Inflammatory macrophage treated with lipopolysaccharide for 1 hour (primary cell): ENCODE measurements at regions not wholly inside any gene's neighbourhood (a gene's known extent, or its start where the extent isn't known, plus 50 kb on each side); places are given as distances from the start of the nearest gene placed in this dataset.
A peak's percentile ranks its signal among the peaks of the same experiment; 100 is the strongest.
"Not testable (repeated sequence)": the region's sequence is repeated elsewhere in the genome, so short reads cannot be mapped to it uniquely, and the experiment has no call there.

Source experiments
- DNase-seq, 2 donors: peaks; one replicate each; pipeline ENCODE4 v3.0.0-alpha.2; 2020 to 2022

DNA sequence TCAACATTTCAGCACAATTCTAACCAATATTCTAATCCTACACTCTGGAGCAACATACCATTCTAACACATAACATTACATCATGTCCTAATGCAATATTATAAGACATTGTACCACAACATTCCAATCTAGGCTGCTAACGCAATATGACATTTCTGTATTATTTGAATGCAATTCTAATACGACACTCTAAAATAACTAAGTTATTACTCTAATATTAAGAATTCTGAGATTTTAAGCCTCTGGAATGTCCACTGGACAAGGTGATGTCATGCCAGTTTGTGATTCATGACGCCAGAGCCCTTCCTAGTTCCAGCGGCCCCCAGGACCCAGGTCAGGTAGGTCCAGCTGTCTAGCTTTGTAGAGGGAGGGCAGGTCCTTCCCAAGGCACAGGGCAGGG is 69.7 kb upstream of the SIRPA start:
- DNase-seq: no peak

DNA sequence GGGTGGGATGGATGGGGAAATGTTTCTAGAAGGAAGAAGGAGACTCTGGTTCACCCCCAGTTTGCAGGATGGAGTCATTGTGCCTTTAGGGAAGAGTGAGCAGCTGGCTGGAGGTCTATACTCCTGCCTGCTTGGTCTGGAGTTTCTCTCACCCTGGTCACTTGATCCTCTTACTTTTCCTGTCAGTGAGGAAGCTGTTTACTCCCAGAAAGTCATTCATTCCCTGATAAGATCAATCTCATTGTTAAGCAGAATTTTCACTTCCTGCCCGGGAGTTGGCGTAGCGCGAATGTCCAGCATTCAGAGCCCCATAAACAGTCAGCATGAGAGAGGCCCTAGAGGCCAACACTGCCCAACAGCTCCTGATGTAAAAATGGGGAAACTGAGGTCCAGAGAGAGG is 70.4 kb upstream of the SIRPA start:
- DNase-seq: no peak

DNA sequence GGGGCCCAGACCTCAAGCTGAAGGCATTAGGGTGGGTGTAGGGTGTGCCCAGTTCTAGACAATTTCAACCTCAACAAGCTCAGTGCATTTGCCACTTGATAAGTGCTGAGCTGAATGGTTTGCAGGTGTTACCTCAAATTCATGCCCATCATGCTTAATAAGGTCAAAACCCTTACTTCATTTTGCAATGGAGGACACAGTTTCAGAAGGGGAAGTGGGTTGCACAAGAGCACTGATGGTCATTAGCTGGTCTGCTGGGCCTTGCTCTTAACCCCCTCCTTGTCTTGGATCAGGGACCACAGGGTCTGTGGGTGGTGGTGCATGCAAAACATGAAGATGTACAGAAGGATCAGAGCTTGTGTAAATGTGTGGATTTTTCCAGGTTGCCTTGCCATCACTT is 71.0 kb upstream of the SIRPA start:
- DNase-seq: peak; percentile 80 to 81

DNA sequence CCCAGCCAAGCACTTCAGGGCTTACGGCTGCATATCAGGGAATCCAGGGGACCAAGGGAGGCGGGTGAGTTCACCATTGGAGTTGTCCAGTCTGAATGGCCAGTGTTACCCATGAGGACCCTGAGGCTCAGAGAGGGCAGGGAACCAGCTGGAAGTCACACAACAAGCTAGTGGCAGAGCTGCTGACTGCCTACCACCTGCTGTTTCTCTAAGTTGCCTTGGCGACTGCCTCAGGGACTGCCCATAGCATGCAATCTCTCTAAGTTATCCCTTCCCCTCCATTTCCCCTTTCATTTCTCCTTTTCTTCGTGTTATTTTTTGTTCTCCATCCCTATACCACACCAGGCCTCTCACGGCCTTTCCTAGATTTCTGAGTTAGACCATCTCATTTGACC is 71.8 kb upstream of the SIRPA start:
- DNase-seq: peak; percentile 51 to 61

DNA sequence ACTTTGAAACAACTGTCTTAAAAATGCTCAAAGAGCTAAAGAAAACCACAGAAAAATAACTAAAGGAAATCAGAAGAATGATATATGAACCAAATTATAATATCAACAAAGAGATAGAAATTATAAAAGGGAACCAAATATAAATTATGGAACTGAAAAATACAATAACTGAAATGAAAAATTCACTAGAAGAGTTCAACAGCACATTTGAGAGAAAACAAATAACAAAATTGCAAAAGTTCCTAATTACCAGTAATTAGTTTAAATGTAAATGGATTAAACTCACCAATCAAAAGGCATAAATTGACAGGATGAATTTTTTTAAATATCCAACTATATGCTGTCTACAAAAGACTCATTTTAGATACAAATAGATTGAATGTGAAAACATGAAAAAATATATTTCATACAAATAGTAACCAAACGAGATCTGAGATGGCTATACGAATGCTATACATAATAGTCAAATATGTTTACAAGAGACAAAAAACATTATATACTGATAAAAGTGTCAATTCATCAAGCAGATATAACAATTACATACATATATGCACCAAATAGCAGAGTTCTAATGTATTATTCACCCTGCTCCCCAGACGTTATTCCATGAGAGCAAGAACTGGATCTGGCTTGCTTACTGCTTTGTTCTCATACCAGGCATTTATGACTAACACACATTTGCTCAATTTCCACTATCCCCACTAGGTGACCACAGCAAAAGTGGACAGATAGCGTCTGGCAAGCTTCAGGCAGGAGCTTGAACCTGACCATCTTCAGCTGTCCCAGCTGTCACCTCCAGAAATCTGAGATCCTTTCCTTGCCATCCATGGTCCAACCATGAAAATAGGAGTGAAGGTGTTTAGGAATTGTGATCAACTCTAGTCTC is 72.4 kb upstream of the SIRPA start:
- DNase-seq: no peak

DNA sequence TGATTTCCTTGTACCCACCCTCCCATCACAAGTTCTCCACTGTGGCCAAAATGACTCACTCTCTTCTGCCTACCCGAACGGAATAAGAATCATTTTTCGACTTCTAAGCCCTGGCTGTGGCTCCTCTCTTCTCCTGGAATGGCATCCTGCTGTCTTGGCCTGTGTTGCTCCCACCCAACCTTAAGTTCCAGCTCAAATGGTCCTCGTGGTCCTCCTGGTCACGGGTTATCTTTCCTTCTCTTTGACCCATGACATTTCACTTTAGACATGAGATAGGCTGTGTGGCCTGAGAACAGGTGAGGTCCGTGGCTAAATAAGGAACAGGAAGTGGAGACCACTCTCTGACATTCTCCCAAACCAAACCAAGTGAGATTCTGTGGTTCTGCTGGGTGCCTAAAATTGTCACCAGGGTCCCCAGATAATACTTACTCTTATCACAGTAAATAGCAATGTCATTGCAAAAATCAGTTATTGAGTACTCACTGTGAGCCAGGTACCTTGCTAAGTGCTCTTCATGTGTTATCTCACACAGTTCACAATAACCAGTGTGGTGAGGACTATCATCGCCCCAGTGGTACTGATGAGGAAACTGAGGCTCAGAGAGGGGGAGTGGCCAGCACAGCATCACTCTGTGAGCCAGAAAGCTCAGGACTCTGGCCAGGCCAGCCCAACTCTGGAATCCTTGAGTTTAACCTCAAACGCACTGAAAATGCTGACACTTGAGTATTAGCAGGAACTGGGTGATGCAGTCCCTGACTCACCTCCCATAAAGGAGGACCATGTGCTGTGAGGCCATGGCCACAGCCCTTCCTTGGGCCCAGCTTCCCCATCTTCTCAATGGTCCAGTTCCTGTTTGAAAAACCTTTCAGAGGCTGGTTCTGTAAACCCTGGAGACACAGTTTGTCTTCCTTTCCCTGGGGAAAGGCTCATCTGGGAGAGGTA is 74.8 kb upstream of the SIRPA start:
- DNase-seq: peak; percentile 85 to 93

DNA sequence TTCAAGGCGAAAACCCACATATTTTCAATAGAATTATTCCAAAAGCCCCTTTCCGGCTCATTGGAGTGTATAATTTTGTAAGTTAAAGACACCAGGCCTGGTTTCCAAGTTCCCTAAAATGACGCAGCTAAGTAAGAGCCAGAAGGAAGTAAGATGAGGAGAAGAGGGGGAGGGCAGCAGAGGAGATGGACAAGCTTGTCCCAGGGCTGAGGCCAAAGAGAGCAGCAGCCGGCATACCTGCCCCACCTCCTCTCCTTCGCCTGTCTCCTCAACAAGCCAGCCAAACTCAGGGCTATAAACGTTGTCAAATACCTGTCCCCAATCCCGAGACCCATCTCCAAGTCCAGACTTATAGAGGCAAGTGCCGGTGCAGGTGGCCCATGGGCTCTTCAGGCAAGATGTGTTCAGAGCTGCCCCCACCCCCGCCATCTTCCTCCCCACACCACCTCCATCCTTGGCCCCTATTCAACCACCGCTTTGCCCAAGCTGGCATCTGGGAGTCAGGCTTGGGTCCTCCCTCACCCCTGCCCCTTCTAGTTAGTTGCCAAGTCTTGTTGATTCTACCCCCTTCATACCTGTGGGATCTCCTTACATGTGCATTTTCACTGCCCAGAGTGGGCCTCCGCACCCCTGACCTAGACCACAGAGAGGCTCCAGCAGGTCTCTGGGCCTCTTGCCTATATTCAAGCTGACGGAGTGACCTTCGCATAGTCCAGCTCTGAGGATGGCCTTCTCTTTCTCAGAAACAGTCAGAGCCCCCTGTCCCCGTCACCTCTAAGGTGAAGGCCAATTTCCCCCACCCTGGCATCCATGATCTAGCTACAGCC is 75.7 kb upstream of the SIRPA start:
- DNase-seq: peak; percentile 73 to 81

DNA sequence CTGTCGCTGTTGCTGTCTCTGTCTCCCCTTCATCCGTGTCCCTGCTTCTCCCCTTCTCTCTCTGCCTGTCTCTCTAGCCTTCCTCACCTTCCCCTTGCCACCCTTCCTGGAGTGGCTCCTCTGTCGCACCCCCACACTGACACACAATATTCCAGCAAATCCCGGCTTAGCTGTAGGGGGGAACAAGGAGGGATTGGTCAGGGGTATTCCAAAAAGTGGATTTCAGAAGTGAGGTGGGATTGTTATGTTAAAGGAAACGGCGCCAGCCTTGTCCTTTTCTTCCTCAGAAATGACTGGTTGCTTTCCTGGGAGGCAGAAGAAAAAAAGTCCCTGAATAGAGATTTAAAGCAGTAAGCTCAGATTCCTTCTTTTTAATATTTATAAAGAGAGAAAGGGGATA is 76.3 kb upstream of the SIRPA start:
- DNase-seq: no peak

DNA sequence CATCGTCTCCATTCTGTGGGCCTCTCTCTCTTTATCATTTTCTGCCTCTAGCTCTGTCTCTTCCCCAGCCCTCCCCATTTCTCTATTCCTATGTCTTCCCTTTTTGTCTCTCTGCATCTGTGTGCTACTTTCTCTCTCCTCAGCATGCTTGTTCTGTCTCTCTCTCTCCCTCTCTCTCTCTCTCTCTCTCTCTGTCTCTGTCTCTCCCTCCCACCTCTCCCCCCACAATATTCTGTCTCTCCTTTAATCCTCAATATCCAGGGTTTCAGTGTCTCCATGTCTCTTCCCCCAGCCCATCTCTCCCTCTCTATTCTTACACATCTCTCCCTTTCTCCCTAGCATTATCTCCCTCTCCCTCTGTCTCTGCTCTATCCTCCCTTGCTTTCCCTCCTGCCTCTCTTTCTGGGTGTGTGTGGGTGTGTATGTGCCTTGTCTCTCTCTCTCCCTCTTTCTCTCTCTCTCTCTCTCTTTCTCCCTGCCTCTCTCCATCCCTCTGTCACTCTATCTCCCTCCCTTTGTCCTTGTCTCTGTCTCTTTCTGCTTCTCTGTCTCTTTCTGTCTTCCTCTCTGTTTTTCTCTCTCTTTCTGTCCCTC is 76.9 kb upstream of the SIRPA start:
- DNase-seq: no peak

DNA sequence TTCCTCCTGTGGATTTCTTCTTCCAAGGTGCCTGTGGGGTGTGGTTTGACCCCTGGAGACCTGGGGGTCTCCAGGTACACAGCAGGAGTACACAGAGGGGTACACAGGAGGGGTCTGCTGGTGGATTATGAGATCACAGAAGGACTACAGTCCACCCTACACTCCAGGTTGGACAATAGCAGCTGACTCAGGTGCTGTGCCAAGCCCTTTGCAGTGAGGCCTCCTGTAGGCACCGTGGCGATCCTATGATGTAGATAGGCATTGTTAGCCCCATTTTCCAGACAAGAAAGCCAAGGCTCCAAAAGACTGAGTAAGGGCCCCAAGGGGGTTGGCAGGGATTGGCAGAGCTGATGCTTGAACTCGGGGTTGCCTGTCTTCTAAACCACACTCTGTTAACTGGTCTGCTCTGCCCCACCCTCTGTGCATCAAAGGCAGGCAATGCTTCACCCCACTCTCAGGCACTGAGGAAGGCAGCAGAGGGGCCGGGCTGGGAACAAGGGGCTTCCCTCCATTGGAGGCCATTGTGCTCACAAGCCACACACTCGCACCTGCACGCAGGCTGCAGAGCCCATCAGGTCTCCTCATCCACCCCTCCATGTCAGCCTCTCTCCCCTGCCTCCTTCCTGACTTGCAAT is 77.5 kb upstream of the SIRPA start:
- DNase-seq: no peak

DNA sequence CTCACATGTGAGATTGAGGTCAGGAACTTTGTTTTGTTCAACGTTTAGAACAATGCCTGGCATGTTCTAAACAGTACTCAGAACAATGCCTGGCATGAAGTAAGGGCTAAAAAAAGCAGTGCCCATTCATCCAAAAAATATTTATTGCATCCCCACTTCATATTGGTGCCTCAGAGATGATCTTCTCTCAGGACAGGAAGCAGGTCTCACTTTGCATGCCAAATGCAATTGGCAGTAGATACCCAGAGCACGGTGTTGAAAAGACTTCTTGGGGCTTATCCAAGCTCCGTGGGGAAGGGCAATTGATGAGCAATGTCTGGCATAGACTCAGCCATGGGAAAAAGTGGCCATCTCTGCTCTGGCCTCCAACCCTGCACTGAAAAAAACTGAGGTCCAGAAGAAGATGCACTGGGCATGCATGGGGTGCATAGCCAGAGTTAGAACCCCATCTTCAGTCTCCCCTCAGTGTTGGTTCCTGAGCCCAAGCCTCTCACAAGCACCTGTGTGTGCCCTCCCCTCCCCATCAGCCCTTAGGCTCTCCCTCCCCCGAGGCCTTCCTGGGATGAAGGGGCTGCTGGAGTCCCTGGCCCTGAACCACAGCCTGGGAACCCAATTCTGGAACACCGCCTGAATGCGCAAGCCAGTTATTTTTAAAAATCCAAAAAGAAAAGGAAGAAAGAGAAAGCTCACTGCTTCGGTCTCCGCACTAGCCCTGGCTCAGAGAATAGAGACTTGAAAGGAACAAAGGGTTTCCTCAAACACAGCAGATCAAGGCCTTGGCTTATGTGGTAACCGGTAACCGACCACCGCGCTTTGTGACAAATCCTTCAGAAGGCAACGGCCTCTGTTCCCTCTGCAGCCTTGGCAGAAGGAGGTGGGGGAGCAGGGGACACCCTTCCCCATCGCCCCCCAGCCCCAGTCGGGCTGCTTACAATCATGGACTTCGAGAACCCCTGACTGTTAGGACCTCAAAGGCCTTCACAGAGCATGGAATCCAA is 78.5 kb upstream of the SIRPA start:
- peak in 1 of 2 donors; percentile 26 for DNase-seq

DNA sequence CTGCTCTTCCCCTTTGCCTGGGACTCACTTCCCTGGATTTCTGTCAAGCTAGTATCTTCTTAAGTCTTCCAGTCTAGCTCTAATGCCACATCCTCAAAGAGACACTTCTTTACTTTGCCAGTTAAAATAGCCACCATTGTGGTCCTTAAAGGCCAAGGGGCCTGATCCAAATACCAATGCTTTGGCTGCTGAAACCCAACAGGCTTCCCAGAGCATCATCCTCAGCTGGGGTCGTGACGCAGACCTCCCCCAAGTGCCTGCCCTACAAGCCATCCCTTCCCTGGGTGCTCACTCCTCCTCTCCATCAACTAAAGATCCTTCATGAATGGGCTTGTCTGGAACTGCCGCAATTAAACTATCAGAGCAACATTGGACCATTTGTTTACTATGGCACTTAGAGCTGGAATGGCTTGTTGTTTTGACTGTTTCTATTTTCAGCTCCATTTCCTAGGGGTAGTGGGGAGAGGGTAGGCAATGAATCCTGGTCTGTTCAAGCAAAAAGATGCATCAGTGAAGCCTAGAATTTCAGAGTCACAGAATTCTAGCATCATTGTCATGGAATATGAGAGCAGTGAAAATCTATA is 79.6 kb upstream of the SIRPA start:
- no peak for DNase-seq

DNA sequence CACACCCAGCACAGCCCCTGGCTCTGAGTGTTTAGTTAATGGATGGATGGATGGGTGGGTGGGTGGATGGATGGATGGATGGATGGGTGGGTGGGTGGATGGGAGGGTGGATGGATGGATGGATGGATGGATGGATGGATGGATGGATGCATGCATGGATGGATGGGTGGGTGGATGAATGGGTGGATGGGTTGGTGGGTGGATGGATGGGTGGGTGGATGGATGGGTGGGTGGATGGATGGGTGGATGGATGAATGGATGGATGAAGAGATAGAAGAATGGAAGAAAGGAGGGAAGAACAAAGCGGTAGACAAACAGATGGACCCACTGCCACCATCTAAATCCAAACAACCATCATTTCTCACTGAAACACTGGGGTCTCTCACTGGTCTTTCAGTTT is 80.3 kb upstream of the SIRPA start:
- not testable (repeated sequence) for DNase-seq

DNA sequence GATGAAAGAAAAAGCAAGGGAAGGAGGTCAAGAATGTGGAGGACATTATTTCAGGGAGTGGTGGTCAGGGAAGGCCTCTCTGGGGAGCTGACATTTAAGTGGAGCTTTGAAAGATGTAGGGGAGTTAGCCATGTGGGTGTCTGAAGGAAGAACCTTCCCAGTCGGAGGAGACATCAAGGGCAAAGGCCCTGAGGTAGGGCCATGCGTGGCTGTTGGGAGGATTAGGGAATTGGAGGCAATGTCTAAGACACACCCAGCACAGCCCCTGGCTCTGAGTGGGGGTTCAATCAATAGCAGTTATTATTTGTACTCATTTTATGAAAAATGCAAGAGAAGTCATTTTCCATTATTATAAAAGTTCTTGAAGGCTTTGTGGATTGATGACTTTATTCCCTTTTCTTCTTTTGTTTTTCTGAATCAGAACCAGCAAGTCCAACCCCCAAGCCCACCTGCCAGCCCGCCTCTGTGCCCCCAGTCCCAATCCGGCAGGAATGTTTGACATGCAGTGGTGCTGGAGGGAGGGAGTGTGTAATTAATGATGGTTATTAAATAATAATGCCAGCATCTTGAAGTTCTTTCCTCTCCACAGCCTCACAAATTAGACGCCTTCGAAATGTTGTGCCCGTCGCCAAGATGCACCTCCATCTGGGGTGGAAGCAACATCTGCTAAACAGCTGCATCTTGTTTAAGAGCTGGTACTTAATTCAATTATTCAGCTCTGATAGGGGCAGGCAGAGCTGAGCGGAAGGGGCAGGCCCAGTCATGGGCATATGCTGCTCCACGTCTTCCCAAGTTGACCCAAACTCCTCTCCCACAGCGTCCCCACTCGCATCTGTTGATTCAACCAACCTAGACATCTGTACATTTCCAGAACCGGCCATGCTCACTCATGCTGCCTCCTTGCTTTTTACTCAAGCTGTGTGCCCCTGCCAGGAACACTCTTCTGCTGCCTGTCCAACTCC is 81.3 kb upstream of the SIRPA start:
- DNase-seq: no peak

DNA sequence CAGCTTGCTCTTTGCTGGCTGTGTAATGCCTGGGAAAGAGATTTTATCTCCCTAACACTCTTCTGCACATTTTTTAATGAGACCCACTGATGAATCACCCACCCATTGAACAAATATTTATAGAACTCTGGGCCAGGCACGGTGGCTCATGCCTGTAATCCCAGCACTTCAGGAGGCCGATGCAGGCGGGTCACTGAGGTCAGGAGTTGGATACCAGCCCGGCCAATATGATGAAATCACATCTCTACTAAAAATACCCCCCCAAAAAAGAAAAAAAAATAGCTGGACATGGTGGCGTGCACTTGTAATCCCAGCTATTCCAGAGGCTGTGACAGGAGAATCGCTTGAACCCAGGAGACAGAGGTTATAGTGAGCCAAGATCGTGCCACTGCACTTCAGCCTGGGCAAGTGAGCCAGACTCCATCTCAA is 82.1 kb upstream of the SIRPA start:
- no peak for DNase-seq

DNA sequence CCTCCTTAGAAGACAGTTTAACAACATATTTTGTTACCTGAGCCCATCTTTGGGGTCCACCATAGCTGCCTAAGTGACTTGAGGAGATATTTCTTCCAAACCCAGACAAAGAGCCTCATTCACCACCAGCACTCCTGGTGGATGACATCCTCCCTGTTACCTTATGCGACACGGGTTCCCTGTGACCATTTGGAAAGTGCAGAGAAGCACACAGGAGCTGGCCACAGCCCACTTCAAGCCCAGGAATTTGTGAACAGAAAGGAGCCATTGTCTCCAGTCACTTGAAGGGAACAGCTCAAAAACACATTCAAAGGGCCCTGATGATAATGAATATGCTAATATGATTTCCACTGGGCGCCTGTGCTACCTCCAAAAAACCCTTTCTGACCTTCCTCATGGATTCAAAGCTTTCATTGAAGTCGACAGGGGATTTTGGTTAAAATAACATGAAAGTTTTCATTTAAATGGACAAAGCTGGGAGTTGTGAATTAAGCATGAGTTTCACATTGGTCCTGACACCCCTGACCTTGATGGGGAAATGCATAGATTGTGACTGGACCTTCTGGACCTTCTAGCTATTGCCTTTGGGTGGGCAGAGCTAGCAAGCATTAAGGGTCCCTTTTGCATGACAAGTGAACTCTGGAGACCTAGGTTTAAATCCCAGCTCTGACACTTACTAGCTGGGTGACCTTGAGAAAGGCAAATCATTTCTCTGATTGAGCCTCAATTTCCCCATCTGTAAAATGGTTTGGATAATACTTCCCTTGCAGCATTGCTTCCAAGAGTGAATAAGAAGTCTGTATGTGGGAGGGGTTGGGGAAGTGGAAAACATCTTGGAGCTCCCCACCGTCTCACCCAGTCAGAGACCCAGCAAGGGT is 83.3 kb upstream of the SIRPA start:
- no peak for DNase-seq

DNA sequence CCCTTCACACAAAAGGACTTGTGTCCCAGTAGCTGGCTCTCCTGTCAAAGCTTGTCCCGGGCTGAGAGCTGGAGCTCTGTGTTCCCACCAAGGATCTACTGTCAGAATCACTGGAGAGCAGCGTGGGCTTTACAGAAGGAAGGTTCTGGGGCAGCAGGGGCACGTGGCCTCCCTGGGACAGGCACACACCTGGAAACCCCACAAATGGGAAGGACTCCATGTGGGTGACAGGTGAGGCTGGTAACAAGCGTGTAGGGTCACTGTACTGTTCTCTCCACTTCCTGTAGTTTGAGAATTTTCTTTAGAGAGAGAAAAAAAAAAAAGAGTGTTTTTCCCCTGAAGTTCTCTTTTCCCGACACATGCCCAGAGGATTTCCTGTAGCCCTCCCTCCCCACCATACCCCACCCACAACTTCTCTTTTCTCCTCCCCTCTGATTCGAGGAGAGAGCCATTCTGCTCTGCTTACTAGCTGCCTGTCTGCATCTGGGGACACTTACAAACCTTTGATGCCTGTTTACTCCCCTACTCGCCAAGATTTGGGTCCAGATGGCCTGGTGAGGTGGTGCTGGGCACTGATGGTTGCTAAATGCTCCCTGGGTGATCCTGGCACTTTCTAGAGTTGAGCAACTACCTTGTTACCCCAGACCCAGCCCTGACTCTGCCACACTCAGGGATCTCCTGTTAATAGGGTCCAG is 84.1 kb upstream of the SIRPA start:
- DNase-seq: peak; percentile 65 to 73
